Vagina (tissue), 2 donors: ENCODE measurements at regions not wholly inside any gene's neighbourhood (a gene's known extent, or its start where the extent isn't known, plus 50 kb on each side); places are given as distances from the start of the nearest gene placed in this dataset.

Experiments used
- POLR2A ChIP-seq, 2 donors: fragments of 450-650 bp; IDR thresholded peaks; one replicate each; pipeline ENCODE4 v1.6.1; 2017; ENCODE audit warnings: antibody characterized with exemption in 2 of 2, mild to moderate bottlenecking in 2 of 2, moderate library complexity in 2 of 2
- POLR2AphosphoS5 ChIP-seq, 2 donors: sonication (generic); formaldehyde crosslinking; IDR thresholded peaks; one replicate each; pipeline ENCODE4 v1.9.0; 2017; ENCODE audit warnings: antibody characterized with exemption in 2 of 2, mild to moderate bottlenecking in 2 of 2, low read depth in 1 of 2; ENCODE audit not compliant: insufficient read depth in 1 of 2
- TF ChIP-seq, protein P1 (sequence below), 3 experiments: fragments of 450-650 bp in 2 of 3; fragments of 200-600 bp in 1 of 3; sonication (generic) in 1 of 3; IDR thresholded peaks; one replicate each; pipeline ENCODE4 v1.5.1; 2017 to 2019; ENCODE audit warnings: antibody characterized with exemption in 3 of 3, mild to moderate bottlenecking in 2 of 3, moderate library complexity in 2 of 3

- TF ChIP-seq, protein P1, sequence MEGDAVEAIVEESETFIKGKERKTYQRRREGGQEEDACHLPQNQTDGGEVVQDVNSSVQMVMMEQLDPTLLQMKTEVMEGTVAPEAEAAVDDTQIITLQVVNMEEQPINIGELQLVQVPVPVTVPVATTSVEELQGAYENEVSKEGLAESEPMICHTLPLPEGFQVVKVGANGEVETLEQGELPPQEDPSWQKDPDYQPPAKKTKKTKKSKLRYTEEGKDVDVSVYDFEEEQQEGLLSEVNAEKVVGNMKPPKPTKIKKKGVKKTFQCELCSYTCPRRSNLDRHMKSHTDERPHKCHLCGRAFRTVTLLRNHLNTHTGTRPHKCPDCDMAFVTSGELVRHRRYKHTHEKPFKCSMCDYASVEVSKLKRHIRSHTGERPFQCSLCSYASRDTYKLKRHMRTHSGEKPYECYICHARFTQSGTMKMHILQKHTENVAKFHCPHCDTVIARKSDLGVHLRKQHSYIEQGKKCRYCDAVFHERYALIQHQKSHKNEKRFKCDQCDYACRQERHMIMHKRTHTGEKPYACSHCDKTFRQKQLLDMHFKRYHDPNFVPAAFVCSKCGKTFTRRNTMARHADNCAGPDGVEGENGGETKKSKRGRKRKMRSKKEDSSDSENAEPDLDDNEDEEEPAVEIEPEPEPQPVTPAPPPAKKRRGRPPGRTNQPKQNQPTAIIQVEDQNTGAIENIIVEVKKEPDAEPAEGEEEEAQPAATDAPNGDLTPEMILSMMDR (IDR thresholded peaks at IDR 0.05) = no peak
- TF ChIP-seq POLR2A (IDR thresholded peaks at IDR 0.05) = no peak
- TF ChIP-seq POLR2AphosphoS5 (IDR thresholded peaks at IDR 0.05; ENCODE audit: insufficient read depth in 1 of 2, low read depth in 1 of 2) = no peak
Observed at GRCh38 chr3:86173401-86173800, 817.5 kb downstream of the VGLL3 start.
